Transverse colon (tissue), 4 donors: ENCODE measurements at regions not wholly inside any gene's neighbourhood (a gene's known extent, or its start where the extent isn't known, plus 50 kb on each side); places are given as distances from the start of the nearest gene placed in this dataset.

Experiments used
- DNase-seq: peaks from one replicate; pipeline ENCODE4 v3.0.0-alpha.2; 2019
- H3K27ac ChIP-seq, 4 donors: fragments of 200-600 bp; sonication (generic); 2 replicates each; pipeline ENCODE4 v1.5.1; 2016 to 2018; ENCODE audit warnings: inconsistent platforms in 4 of 4
- H3K27me3 ChIP-seq: fragments of 200-600 bp; sonication (generic); 2 replicates; pipeline ENCODE4 v1.5.1; 2017; ENCODE audit warnings: inconsistent platforms
- H3K36me3 ChIP-seq, 4 donors: fragments of 200-600 bp; sonication (generic); 2 replicates each; pipeline ENCODE4 v1.5.1; 2017 to 2019; ENCODE audit warnings: inconsistent platforms in 4 of 4
- H3K4me1 ChIP-seq, 4 donors: fragments of 200-600 bp; sonication (generic); 2 replicates each; pipeline ENCODE4 v1.5.1; 2017 to 2020; ENCODE audit warnings: inconsistent platforms in 4 of 4
- H3K4me3 ChIP-seq, 4 donors: fragments of 200-600 bp; sonication (generic); 1 replicate in 1 of 4; 2 replicates in 3 of 4; pipeline versions ENCODE4 v1.5.1 to v1.6.1; 2017 to 2019; ENCODE audit warnings: inconsistent platforms in 4 of 4
- H3K9me3 ChIP-seq, 2 donors: fragments of 200-600 bp; sonication (generic); 2 replicates each; pipeline ENCODE4 v1.5.1; 2017 to 2019; ENCODE audit warnings: inconsistent platforms in 2 of 2
- EP300 ChIP-seq: sonication (generic); formaldehyde crosslinking; IDR thresholded peaks from one replicate; pipeline ENCODE4 v1.6.1; 2017; ENCODE audit warnings: antibody characterized with exemption, low read depth
- POLR2A ChIP-seq: fragments of 450-650 bp; IDR thresholded peaks from one replicate; pipeline ENCODE4 v1.6.1; 2016; ENCODE audit warnings: antibody characterized with exemption, mild to moderate bottlenecking, moderate library complexity
- POLR2AphosphoS5 ChIP-seq, 3 donors: sonication (generic); formaldehyde crosslinking; IDR thresholded peaks; one replicate each; pipeline ENCODE4 v1.6.1; 2016; ENCODE audit warnings: antibody characterized with exemption in 3 of 3
- WGBS, 2 donors: methylation state at CpG; one replicate each; pipeline ENCODE4 v1.1.5; 2018; ENCODE audit warnings: low coverage in 1 of 2; 5-methylcytosine and 5-hydroxymethylcytosine counted together
- in situ Hi-C, 4 donors: fragments of 200-750 bp; cut with MboI; loops; one replicate each; pipeline versions ENCODE4 v1.15.0 to v1.15.1; 2017; ENCODE audit warnings: low sequenced_read_pairs in 3 of 4, low pct_ligation_motif_present in 1 of 4, low pct_unique_long_range_greater_than_20kb in 1 of 4
- intact Hi-C: fragments of 100-400 bp; cut with DNase I; formaldehyde crosslinking; loops from one replicate; pipeline ENCODE4 v1.15.1; 2023; ENCODE audit warnings: low total_unique reads
- TF ChIP-seq, protein P1 (sequence below), 5 experiments: fragments of 200-600 bp in 3 of 5; fragments of 450-650 bp in 2 of 5; sonication (generic) in 3 of 5; IDR thresholded peaks; 1 replicate in 2 of 5; 2 replicates in 3 of 5; pipeline ENCODE4 v1.5.1; 2016 to 2017; ENCODE audit warnings: antibody characterized with exemption in 5 of 5, inconsistent platforms in 3 of 5, mild to moderate bottlenecking in 2 of 5, moderate library complexity in 1 of 5

DNA sequence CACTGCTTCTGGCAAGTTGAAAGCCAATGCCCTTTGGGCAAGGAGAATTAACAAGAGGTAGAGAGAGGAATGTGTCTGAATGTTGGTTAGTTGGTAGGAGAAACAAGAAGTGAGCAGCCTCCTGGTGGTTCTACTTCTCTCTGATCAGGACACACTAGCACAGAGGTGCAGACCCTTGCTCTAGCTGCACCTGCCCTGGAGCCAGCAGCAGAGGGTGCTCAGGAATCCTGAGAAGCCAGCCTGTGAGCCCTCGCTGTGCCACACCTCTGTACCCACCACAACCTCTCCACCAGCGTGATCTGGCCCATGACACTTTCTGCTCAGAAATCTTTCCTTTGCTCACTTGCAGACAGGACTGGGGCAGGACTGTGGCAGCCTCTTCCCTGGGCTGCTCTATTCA is 364.7 kb downstream of the RPS24 start:
- Histone ChIP-seq H3K4me1 (no peaks in the 10 kb centered on the region), H3K27me3 (no peaks in the 10 kb centered on the region), H3K27ac (no peak overlapping the region), H3K9me3 (no peaks in the 10 kb centered on the region), H3K4me3 (no peak overlapping the region), H3K36me3 (no peaks in the 10 kb centered on the region)
- in situ Hi-C loops: no loop called here
- DNase-seq: no peak
- TF ChIP-seq, protein P1, sequence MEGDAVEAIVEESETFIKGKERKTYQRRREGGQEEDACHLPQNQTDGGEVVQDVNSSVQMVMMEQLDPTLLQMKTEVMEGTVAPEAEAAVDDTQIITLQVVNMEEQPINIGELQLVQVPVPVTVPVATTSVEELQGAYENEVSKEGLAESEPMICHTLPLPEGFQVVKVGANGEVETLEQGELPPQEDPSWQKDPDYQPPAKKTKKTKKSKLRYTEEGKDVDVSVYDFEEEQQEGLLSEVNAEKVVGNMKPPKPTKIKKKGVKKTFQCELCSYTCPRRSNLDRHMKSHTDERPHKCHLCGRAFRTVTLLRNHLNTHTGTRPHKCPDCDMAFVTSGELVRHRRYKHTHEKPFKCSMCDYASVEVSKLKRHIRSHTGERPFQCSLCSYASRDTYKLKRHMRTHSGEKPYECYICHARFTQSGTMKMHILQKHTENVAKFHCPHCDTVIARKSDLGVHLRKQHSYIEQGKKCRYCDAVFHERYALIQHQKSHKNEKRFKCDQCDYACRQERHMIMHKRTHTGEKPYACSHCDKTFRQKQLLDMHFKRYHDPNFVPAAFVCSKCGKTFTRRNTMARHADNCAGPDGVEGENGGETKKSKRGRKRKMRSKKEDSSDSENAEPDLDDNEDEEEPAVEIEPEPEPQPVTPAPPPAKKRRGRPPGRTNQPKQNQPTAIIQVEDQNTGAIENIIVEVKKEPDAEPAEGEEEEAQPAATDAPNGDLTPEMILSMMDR (IDR thresholded peaks at IDR 0.05): no peak
- TF ChIP-seq POLR2AphosphoS5 (IDR thresholded peaks at IDR 0.05) (no peak), EP300 (no peak), POLR2A (no peak)
- intact Hi-C loops: no loop called here
- WGBS, 2 donors: 70% methylated on average over 2 of the region's 2 CpGs; no CpG with 5 or more reads in 1 of the 2 donors

DNA sequence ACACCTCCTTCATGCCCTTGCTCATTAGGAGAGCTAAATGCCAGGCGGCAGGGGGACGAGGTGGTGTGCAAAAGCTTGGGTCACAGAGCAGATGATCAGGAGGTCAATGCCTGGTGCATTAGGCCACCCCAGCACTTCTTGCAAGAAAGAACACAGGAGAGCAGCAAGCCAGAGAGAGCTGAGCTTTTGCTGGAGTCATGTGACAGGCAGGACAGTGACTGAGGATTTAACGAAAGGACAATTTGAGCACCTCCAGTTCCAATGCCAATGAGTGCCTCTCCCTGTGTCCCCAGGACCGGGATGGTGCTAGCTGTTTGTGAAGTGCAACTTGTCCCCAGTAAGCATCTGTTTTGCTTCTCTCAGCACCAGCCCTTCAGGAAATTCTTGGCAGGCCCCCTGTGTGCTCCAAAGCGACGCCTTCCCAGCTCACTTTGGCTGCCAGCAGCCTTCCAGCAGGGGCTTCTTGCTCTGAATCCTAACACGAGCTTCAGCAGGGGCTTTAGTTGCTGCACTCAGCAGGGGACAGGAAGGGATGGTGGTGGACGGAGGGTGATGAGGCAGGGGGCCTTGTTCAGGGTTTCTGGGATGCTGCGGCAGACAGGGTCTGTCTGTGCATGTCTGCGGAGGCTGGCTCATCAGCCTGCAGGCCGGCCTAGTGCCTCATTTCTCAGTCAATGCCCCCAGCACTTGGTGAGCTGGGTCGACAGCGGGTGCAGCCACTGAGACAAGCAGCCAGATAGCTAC is 368.1 kb downstream of the RPS24 start:
- Histone ChIP-seq H3K4me3 (no peak overlapping the region), H3K4me1 (peaks cover 0 to 4% (median 3%) of the 10 kb centered on the region in 4 donors), H3K27ac (no peak overlapping the region), H3K36me3 (no peaks in the 10 kb centered on the region), H3K27me3 (no peaks in the 10 kb centered on the region), H3K9me3 (no peaks in the 10 kb centered on the region)
- no peak for DNase-seq
- TF ChIP-seq, protein P1 (IDR thresholded peaks at IDR 0.05): no peak
- TF ChIP-seq POLR2A (no peak), EP300 (no peak), POLR2AphosphoS5 (IDR thresholded peaks at IDR 0.05) (no peak)
- intact Hi-C loops: no loop called here
- in situ Hi-C loops: no loop called here
- 60 to 72% methylated on average over 2 to 13 of the region's 13 CpGs for WGBS, 2 donors

DNA sequence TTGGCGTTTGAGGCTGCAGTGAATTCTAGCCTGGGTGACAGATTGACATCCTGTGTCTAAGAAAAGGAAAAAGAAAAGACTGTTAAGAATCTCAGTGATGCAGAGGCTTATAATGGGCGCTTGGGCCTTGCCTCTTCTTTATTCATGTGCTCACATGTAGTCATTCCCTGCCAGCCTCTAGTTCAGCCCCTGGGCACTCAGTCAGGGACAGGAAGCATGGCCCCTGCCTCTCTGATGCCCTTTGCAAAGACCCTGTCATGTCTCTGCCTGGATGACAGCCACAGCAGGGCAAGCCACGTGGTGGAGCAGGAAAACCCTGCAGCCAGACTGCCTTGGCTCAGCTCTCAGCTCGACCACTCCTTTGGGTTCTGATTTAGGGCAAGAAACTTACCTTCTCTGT is 368.9 kb downstream of the RPS24 start:
- 61 to 71% methylated on average over 1 to 4 of the region's 4 CpGs for WGBS, 2 donors
- Histone ChIP-seq H3K36me3 (no peaks in the 10 kb centered on the region), H3K4me3 (no peak overlapping the region), H3K27ac (no peak overlapping the region), H3K9me3 (no peaks in the 10 kb centered on the region), H3K27me3 (no peaks in the 10 kb centered on the region), H3K4me1 (peaks cover 0 to 12% (median 10%) of the 10 kb centered on the region in 4 donors)
- no peak for DNase-seq
- intact Hi-C loops: no loop called here
- TF ChIP-seq POLR2A: no peak
- no peak for TF ChIP-seq EP300
- no peak for TF ChIP-seq POLR2AphosphoS5 (IDR thresholded peaks at IDR 0.05)
- TF ChIP-seq, protein P1 (IDR thresholded peaks at IDR 0.05): no peak
- in situ Hi-C loops: no loop called here

DNA sequence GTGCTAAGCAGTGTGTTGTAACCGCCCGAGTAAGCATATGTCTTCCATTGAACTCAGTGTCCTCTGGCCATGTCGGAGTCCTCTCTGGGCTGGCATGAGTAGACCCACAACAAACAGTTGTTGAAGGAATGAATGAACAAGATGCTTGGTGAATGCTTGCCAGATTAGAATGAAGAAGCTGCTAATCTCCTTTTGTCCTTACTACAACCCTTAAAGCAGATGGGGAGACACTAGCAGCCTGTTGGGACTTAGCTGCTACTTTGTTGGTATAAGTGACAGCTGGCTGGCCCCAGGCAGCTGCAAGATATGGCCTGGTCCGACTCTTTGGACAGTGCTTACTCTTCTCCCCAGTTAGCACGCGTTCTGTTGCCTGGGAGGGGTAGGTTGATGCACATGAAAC is 370.1 kb downstream of the RPS24 start:
- TF ChIP-seq EP300 (no peak), POLR2A (no peak), POLR2AphosphoS5 (IDR thresholded peaks at IDR 0.05) (no peak)
- TF ChIP-seq, protein P1 (IDR thresholded peaks at IDR 0.05): no peak
- 94 to 100% methylated on average over 1 to 6 of the region's 6 CpGs for WGBS, 2 donors
- no peaks in the 10 kb centered on the region for H3K27me3 ChIP-seq
- intact Hi-C loops (no loop called here), in situ Hi-C loops (no loop called here)
- no peaks in the 10 kb centered on the region for H3K36me3 ChIP-seq
- H3K4me1 ChIP-seq: peaks cover 4 to 12% (median 10%) of the 10 kb centered on the region in 4 donors
- H3K27ac ChIP-seq: no peak overlapping the region
- no peaks in the 10 kb centered on the region for H3K9me3 ChIP-seq
- no peak for DNase-seq
- no peak overlapping the region for H3K4me3 ChIP-seq
